ENCODE measurements at regions not wholly inside any gene's neighbourhood (a gene's known extent, or its start where the extent isn't known, plus 50 kb on each side); places are given as distances from the start of the nearest gene placed in this dataset.

- no peak overlapping the region for H3K4me3 ChIP-seq
- no peak overlapping the region for H3K27ac ChIP-seq
- no peak for TF ChIP-seq CTCF (IDR thresholded peaks at IDR 0.05)
- TF ChIP-seq POLR2A (IDR thresholded peaks at IDR 0.05) = no peak
- no peak for TF ChIP-seq POLR2AphosphoS5 (IDR thresholded peaks at IDR 0.05; ENCODE audit: insufficient read depth in 1 of 2, low read depth in 1 of 2)
- no peaks in the 10 kb centered on the region for H3K27me3 ChIP-seq
- peaks cover 19% of the 10 kb centered on the region for H3K4me1 ChIP-seq
- no peaks in the 10 kb centered on the region for H3K36me3 ChIP-seq
- H3K9me3 ChIP-seq = no peaks in the 10 kb centered on the region
- intact Hi-C loops (cut with DNase I) = no loop called here
- DNase-seq (ENCODE audit: extremely low spot score in 2 of 2) = no peak
These were observed 140.5 kb upstream of the ZNF536 start for GRCh38 chr19:30231408-30232318.

- no peak overlapping the region for H3K27ac ChIP-seq
- intact Hi-C loops (cut with DNase I) = no loop called here
These were observed 138.8 kb upstream of the ZNF536 start for GRCh38 chr19:30233375-30233774.

GRCh38 chr19:30235946-30236345 is 136.2 kb upstream of the ZNF536 start:
- Histone ChIP-seq H3K9me3 (no peaks in the 10 kb centered on the region), H3K27ac (no peak overlapping the region), H3K4me3 (no peak overlapping the region), H3K27me3 (no peaks in the 10 kb centered on the region), H3K36me3 (no peaks in the 10 kb centered on the region), H3K4me1 (no peaks in the 10 kb centered on the region)
- DNase-seq (ENCODE audit: extremely low spot score in 2 of 2) = no peak
- intact Hi-C loops (cut with DNase I) = no loop called here
- TF ChIP-seq POLR2AphosphoS5 (IDR thresholded peaks at IDR 0.05; ENCODE audit: insufficient read depth in 1 of 2, low read depth in 1 of 2) (no peak), CTCF (IDR thresholded peaks at IDR 0.05) (no peak), POLR2A (IDR thresholded peaks at IDR 0.05) (no peak)

More at GRCh38 chr19:30233375-30233774, 138.8 kb upstream of the ZNF536 start:
- Histone ChIP-seq H3K4me3 (no peak overlapping the region), H3K4me1 (peaks cover 6% of the 10 kb centered on the region), H3K9me3 (no peaks in the 10 kb centered on the region), H3K27me3 (no peaks in the 10 kb centered on the region), H3K36me3 (no peaks in the 10 kb centered on the region)
- no peak for TF ChIP-seq CTCF (IDR thresholded peaks at IDR 0.05)
- no peak for TF ChIP-seq POLR2A (IDR thresholded peaks at IDR 0.05)
- TF ChIP-seq POLR2AphosphoS5 (IDR thresholded peaks at IDR 0.05; ENCODE audit: insufficient read depth in 1 of 2, low read depth in 1 of 2) = no peak
- DNase-seq (ENCODE audit: extremely low spot score in 2 of 2) = no peak

- H3K4me1 ChIP-seq = no peaks in the 10 kb centered on the region
- no peak for DNase-seq (ENCODE audit: extremely low spot score in 2 of 2)
- H3K9me3 ChIP-seq = no peaks in the 10 kb centered on the region
- H3K36me3 ChIP-seq = no peaks in the 10 kb centered on the region
- TF ChIP-seq CTCF (IDR thresholded peaks at IDR 0.05) = no peak
- TF ChIP-seq POLR2A (IDR thresholded peaks at IDR 0.05) = no peak
- no peak for TF ChIP-seq POLR2AphosphoS5 (IDR thresholded peaks at IDR 0.05; ENCODE audit: insufficient read depth in 1 of 2, low read depth in 1 of 2)
- H3K4me3 ChIP-seq = no peak overlapping the region
- intact Hi-C loops (cut with DNase I) = no loop called here
- H3K27ac ChIP-seq = no peak overlapping the region
- no peaks in the 10 kb centered on the region for H3K27me3 ChIP-seq
These were observed 135.6 kb upstream of the ZNF536 start for GRCh38 chr19:30236587-30236986.

GRCh38 chr19:30237140-30237539 is 135.0 kb upstream of the ZNF536 start:
- no peaks in the 10 kb centered on the region for H3K4me1 ChIP-seq
- no peaks in the 10 kb centered on the region for H3K27me3 ChIP-seq
- H3K36me3 ChIP-seq = no peaks in the 10 kb centered on the region
- TF ChIP-seq CTCF (IDR thresholded peaks at IDR 0.05) (no peak), POLR2AphosphoS5 (IDR thresholded peaks at IDR 0.05; ENCODE audit: insufficient read depth in 1 of 2, low read depth in 1 of 2) (no peak), POLR2A (IDR thresholded peaks at IDR 0.05) (no peak)
- no peak for DNase-seq (ENCODE audit: extremely low spot score in 2 of 2)
- intact Hi-C loops (cut with DNase I) = no loop called here
- no peaks in the 10 kb centered on the region for H3K9me3 ChIP-seq
- no peak overlapping the region for H3K27ac ChIP-seq
- no peak overlapping the region for H3K4me3 ChIP-seq
